H1 (cell line): ENCODE measurements at regions not wholly inside any gene's neighbourhood (a gene's known extent, or its start where the extent isn't known, plus 50 kb on each side); places are given as distances from the start of the nearest gene placed in this dataset.

Experiments used
- HDAC2 ChIP-seq, 2 experiments: fragments of 300-600 bp in 1 of 2; sonication (generic) in 1 of 2; IDR thresholded peaks; 2 replicates each; pipeline ENCODE4 v1.6.1; 2011 to 2012; ENCODE audit warnings: low read depth in 2 of 2, low read length in 2 of 2, mild to moderate bottlenecking in 2 of 2, moderate library complexity in 2 of 2, borderline replicate concordance in 1 of 2, inconsistent platforms in 1 of 2
- POU5F1 ChIP-seq: IDR thresholded peaks from 2 replicates; pipeline ENCODE4 v1.6.1; 2011; ENCODE audit warnings: low read depth, mild to moderate bottlenecking, low read length, moderate library complexity
- TAF7 ChIP-seq: optimal IDR thresholded peaks from 2 replicates; pipeline ENCODE3; 2011; ENCODE audit warnings: low read depth, mild to moderate bottlenecking, inconsistent platforms, low read length, moderate library complexity, borderline replicate concordance
- TCF12 ChIP-seq: IDR thresholded peaks from 2 replicates; pipeline ENCODE4 v1.6.1; 2011; ENCODE audit warnings: low read depth, mild to moderate bottlenecking, low read length

GRCh38 chr2:8170552-8171327 is 511.1 kb upstream of the ID2 start (continued):
- TF ChIP-seq POU5F1 = no peak
- no peak for TF ChIP-seq TCF12
- TF ChIP-seq HDAC2 (IDR thresholded peaks at IDR 0.05; ENCODE audit: borderline replicate concordance in 1 of 2, low read depth in 2 of 2, low read length in 2 of 2) = no peak
- no peak for TF ChIP-seq TAF7
